ENCODE measurements at regions not wholly inside any gene's neighbourhood (a gene's known extent, or its start where the extent isn't known, plus 50 kb on each side); places are given as distances from the start of the nearest gene placed in this dataset.

DNA sequence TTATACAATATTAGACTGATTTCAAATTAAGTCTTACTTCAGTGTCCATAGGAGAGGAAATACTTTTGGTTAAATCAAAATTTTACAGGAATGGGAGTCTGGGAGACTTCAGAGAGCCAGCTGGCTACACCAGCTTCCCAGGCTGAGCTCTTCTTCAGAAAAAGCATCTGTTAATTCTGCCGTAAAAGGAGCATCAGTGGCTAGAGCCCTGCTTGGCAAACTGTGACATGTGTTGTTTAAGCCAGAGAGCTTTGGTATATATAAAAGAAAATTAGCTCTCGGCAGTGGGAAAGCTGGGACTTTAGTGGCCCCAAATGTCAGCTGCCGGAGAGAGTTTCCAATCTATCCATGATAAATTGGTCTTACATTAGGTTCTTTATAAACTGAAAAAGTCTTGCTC, 378.8 kb upstream of the TUSC1 start:
- Histone ChIP-seq H3K27ac (no peak overlapping the region), H3K4me3 (no peak overlapping the region), H3K36me3 (no peaks in the 10 kb centered on the region), H3K9me3 (no peaks in the 10 kb centered on the region), H3K4me1 (ENCODE audit: insufficient read depth) (no peaks in the 10 kb centered on the region), H3K27me3 (no peaks in the 10 kb centered on the region)
- intact Hi-C loops (cut with DNase I): no loop called here
- no peak for DNase-seq
- TF ChIP-seq POLR2A (IDR thresholded peaks at IDR 0.05) (no peak), EP300 (IDR thresholded peaks at IDR 0.05) (no peak)
- TF ChIP-seq, protein P1, sequence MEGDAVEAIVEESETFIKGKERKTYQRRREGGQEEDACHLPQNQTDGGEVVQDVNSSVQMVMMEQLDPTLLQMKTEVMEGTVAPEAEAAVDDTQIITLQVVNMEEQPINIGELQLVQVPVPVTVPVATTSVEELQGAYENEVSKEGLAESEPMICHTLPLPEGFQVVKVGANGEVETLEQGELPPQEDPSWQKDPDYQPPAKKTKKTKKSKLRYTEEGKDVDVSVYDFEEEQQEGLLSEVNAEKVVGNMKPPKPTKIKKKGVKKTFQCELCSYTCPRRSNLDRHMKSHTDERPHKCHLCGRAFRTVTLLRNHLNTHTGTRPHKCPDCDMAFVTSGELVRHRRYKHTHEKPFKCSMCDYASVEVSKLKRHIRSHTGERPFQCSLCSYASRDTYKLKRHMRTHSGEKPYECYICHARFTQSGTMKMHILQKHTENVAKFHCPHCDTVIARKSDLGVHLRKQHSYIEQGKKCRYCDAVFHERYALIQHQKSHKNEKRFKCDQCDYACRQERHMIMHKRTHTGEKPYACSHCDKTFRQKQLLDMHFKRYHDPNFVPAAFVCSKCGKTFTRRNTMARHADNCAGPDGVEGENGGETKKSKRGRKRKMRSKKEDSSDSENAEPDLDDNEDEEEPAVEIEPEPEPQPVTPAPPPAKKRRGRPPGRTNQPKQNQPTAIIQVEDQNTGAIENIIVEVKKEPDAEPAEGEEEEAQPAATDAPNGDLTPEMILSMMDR (IDR thresholded peaks at IDR 0.05): no peak
- 49 to 58% (median 57%) methylated on average over 3 of the region's 3 CpGs for WGBS, 3 donors

DNA sequence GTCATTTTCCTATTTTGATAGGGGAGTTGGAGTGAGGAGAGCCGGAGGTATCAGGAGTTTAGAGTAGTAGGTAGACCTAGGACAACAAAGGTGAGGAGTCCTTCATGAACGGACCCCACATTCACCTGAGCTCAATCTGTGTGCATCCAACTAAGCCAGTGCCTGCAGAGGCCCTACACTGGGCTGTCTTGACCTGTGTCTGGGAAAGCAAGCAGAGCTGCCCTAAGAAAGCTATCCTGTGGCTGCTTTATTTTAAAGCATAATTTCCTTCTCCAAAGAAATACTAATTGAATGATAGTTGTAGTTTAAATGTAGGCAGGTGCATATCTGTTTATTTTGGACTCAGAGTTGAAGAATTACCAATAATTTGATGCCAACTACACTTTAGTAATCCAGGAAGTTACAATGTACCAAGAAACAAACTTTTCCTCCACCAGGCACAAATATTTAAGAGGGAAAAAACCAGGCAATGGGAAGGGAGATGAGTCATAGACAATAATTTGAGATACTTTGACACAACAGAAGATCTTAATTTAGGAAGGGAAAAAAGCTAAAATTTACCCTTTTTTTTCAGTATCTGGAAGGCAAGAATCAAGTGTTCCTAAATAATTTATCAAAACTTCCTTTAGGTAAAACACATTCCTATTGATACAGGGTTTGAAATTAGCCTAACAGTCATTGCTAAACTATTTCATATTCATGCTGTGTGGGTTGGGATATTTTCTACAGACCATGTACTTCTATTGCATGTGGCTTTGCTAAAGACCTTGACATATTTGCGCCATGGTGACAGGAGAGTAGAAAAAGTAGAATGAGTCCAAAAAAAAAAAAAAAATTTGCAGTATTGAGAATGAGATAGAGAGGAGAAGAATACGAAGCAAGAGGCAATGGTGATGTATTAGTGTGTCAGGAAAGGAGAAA, 376.6 kb upstream of the TUSC1 start:
- Histone ChIP-seq H3K9me3 (no peaks in the 10 kb centered on the region), H3K27ac (no peak overlapping the region), H3K36me3 (no peaks in the 10 kb centered on the region), H3K4me3 (no peak overlapping the region), H3K4me1 (ENCODE audit: insufficient read depth) (no peaks in the 10 kb centered on the region), H3K27me3 (no peaks in the 10 kb centered on the region)
- intact Hi-C loops (cut with DNase I): no loop called here
- TF ChIP-seq POLR2A (IDR thresholded peaks at IDR 0.05) (no peak), EP300 (IDR thresholded peaks at IDR 0.05) (no peak)
- TF ChIP-seq, protein P1 (IDR thresholded peaks at IDR 0.05): no peak
- DNase-seq: no peak
- WGBS, 3 donors: 66 to 71% (median 69%) methylated on average over 4 of the region's 4 CpGs

DNA sequence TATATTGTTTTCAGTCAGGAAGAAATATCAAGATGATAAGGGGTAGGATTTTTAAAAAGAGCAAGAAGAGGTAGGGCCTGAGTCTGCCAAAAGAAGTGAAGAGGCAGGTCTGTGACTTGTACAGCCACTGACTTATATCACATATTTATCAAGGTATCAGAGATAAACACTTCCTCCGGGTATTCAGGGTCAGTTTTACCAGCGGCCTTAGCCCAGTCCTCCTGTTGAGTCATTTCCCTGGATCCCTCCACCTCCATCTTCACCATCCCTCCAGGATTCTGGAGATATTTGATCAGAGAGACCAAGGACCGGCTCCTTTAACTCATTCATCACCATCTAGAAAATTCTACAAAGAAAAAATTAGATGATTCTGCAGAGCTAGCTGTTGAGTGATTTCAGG, 375.7 kb upstream of the TUSC1 start:
- H3K4me1 ChIP-seq (ENCODE audit: insufficient read depth): no peaks in the 10 kb centered on the region
- intact Hi-C loops (cut with DNase I): no loop called here
- H3K36me3 ChIP-seq: no peaks in the 10 kb centered on the region
- DNase-seq: no peak
- 64 to 81% (median 73%) methylated on average over 3 of the region's 3 CpGs for WGBS, 3 donors
- no peaks in the 10 kb centered on the region for H3K9me3 ChIP-seq
- no peak overlapping the region for H3K4me3 ChIP-seq
- H3K27me3 ChIP-seq: no peaks in the 10 kb centered on the region
- H3K27ac ChIP-seq: no peak overlapping the region
- TF ChIP-seq POLR2A (IDR thresholded peaks at IDR 0.05) (no peak), EP300 (IDR thresholded peaks at IDR 0.05) (no peak)

DNA sequence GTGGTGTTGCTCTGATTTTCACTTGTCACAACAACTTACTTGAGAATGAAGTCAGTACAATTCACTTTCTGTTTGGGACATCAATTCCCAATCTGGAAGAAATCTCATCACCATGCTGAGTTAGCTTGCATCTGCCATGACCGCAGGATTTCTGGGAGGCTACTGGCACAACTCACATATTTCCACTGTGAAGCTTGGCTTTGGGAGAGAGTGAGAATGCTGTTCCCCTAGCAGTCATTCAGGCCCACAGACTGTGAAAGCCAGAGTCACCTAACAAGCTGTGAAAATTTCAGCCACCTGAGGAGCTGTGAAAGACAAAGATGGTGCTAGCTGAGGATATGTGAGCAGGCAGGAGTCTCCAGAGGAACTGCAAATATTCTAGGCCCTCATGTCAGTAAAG, 365.2 kb upstream of the TUSC1 start:
- 84 to 88% (median 87%) methylated on average over 1 of the region's 1 CpG for WGBS, 3 donors
- TF ChIP-seq EP300 (IDR thresholded peaks at IDR 0.05): no peak
- no peak for TF ChIP-seq POLR2A (IDR thresholded peaks at IDR 0.05)
- TF ChIP-seq, protein P1 (IDR thresholded peaks at IDR 0.05): no peak
- H3K4me3 ChIP-seq: no peak overlapping the region
- H3K27ac ChIP-seq: no peak overlapping the region
- H3K9me3 ChIP-seq: no peaks in the 10 kb centered on the region
- no peaks in the 10 kb centered on the region for H3K4me1 ChIP-seq (ENCODE audit: insufficient read depth)
- intact Hi-C loops (cut with DNase I): no loop called here
- H3K36me3 ChIP-seq: no peaks in the 10 kb centered on the region
- H3K27me3 ChIP-seq: no peaks in the 10 kb centered on the region
- no peak for DNase-seq

DNA sequence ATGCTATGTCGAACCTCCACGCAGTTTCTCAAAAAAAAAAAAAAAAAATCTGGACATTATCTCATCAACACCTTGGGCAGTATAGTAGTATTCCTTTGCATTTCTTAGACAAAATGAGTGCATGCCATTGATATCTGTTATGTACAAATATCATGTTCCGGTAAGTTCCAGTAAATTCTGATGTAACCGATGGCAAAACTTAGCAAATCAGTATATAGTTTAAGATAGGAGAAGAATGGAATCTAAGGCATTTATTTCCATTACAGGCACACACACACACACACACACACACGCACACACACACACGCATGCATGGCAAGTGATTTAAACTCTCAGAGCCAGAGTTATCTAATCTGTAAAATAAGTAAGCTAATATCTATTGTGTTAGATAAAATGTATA, 356.5 kb upstream of the TUSC1 start:
- no peaks in the 10 kb centered on the region for H3K4me1 ChIP-seq (ENCODE audit: insufficient read depth)
- no peaks in the 10 kb centered on the region for H3K27me3 ChIP-seq
- no peak for DNase-seq
- TF ChIP-seq POLR2A (IDR thresholded peaks at IDR 0.05) (no peak), EP300 (IDR thresholded peaks at IDR 0.05) (no peak)
- TF ChIP-seq, protein P1 (IDR thresholded peaks at IDR 0.05): no peak
- intact Hi-C loops (cut with DNase I): no loop called here
- no peak overlapping the region for H3K4me3 ChIP-seq
- H3K36me3 ChIP-seq: no peaks in the 10 kb centered on the region
- H3K27ac ChIP-seq: no peak overlapping the region
- no peaks in the 10 kb centered on the region for H3K9me3 ChIP-seq
- 69 to 79% (median 72%) methylated on average over 6 of the region's 6 CpGs for WGBS, 3 donors
